CD4-positive, alpha-beta T cell treated with Interleukin-6 at 100 ng/mL for 8 hours (primary cell): ENCODE measurements at regions not wholly inside any gene's neighbourhood (a gene's known extent, or its start where the extent isn't known, plus 50 kb on each side); places are given as distances from the start of the nearest gene placed in this dataset.
"Not testable (repeated sequence)": the region's sequence is repeated elsewhere in the genome, so short reads cannot be mapped to it uniquely, and the experiment has no call there.

Source experiments
- DNase-seq: peaks from one replicate; pipeline ENCODE4 v3.0.0-alpha.2; 2020; ENCODE audit warnings: mixed read lengths, low spot score

DNA sequence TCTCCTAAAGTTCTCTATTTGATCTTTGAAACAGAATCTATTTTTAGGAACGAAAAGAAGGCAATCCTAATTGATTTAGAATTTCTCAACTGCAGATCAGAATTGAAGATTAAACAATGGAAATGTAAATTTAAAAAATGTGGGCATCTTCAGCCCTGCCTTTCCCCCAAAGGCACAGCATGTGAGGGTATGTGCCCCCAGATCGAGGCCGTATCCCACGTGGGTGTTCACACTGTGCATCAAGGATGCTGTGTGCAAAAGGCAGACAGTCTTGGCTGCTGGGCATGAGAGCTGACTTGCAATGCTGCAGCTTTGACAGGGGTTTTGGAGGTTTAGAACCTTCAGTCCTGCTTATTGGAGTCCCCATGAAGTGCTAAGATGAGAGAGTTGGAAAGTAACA, 346.3 kb downstream of the VRK1 start:
- no peak for DNase-seq

DNA sequence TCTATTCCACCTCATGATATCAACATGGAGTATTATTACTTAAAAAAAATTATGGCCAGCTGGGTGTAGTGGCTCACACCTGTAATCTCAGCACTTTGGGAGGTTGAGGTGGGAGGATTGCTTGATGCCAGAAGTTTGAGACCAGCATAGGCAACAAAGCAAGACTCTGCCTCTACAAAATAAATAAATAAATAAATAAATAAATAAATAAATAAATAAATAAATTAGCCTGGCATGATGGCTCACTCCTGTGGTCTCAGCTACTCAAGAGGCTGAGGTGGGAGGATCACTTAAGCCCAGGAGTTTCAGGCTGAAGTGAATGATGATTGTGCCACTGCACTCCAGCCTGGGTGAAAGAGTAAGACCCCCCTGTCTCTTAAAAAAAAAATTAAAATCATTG, 350.8 kb downstream of the VRK1 start:
- DNase-seq: not testable (repeated sequence)

DNA sequence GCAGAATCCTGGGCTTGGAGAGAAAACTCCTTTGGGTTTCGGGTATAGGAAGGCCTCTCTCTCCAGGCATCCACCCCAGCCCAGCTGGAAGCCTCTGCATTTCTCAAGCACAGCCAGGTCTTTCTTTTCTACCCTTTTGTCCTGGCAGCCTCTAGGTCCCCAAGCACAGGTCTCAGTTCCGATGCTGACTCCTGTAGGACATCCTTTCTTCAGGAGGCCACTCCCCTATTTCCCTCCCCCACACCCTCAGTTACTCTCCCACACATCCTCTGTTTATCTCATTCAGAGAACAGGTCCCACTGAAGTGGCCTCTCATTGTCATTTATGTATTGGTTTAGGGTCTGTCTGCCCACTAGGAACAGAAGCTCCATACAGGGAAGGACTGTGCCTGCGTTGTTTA, 352.6 kb downstream of the VRK1 start:
- DNase-seq: no peak

DNA sequence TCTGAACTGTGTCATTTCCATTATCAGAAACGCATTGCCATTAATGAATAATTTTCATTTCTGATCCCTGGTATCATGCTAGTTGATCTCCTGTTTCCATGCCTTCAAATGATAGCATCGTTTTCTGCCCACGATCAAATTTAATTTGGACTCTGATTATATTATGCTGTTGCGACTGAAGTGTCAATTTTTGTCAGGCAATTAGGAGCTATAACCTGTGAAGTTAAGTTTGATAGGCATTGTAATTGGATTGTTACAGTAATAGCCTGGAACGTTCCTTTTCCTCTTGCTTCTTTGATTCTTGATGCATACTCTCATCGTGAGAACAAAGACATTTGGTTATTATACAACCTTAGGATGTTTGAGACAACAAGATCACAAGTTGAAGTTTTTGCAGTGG, 356.3 kb downstream of the VRK1 start:
- no peak for DNase-seq

DNA sequence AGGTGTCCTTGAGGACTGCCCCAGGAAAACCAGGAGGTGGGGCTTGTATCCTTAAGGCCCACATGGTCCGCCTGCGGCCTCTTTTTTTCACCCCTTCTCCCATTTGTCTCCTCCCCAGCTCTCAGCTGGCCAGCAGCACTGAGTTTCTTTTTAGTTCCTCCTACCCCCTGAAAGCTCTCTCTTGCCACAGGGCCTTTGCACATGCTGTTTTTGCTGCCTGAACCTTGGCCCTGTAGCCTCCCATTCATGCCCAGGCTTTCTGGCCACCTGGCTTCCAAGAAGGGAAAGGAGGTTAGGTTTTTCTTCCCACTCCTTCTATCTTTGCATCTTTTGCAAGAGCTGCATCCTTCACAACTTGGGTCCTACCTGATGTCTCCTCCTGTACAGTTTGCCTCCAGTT, 358.1 kb downstream of the VRK1 start:
- DNase-seq: no peak

DNA sequence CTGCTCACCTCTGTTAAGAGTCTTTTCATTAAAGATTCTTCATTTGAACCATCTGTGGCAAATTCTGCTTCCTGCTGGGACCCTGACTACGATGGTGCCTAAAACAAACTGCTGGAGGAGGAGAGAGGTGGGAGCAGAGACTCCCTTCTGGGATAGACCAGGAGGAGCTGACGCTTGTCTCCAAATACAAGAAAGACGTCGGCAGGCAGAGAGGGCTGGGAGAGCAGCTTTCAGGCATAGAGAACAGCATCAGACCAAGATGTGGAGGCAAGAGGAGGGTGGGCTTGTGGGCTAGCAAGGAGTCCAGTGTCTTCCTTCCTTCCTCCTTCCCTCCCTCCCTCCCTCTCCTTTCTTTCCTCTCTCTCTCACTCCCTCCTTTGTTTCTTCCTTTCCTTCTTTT, 358.6 kb downstream of the VRK1 start:
- DNase-seq: no peak

DNA sequence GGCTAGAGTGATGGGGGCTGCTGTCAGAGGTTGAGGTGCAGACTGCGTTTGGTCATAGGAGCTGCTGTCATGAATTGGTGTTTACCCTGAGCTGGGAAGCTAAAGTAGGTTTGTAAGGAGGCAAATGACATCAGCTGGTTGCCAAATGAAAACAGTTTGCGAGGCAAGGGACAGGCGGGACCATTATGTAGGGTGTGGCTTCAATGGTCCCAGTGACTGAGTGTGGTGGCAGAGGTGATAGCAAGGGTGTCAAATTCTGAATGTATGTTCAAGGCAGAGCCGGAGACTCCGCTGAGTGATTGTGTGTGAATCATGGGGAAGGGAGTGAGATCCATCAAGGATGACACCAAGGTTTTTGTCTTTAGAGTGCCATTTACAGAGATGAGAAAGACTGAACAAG, 359.5 kb downstream of the VRK1 start:
- DNase-seq: no peak

DNA sequence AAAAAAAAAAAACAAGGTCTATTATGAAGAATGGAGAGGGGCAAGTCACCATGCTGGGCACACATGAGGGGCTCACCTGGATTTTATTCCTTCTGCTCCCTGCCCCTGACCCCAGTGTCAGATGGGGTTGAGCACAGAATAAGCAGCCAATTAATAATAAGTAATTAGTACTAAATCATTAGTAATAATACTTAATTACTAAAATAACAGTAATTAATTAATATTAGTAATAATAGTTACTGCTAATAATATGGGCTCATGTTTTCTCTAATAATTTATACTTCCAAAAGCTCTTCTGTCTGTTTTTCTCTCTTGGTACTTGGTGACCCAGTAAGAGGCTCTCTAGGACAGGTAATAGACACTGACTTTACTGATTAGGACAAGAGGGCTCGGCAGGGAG, 360.9 kb downstream of the VRK1 start:
- DNase-seq: no peak

DNA sequence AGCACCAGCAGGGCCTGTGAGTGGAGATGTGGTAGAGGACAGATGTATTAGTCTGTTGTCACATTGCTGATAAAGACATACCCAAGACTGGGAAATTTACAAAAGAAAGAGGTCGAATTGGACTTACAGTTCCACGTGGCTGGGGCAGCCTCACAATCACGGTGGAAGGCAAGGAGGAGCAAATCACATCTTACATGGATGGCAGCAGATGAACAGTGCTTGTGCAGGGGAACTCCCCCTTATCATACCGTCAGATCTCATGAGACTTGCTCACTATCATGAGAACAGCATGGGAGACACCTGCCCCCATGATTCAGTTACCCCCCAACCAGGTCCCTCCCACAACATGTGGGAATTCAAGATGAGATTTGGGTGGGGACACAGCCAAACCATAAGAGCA, 361.9 kb downstream of the VRK1 start:
- no peak for DNase-seq

DNA sequence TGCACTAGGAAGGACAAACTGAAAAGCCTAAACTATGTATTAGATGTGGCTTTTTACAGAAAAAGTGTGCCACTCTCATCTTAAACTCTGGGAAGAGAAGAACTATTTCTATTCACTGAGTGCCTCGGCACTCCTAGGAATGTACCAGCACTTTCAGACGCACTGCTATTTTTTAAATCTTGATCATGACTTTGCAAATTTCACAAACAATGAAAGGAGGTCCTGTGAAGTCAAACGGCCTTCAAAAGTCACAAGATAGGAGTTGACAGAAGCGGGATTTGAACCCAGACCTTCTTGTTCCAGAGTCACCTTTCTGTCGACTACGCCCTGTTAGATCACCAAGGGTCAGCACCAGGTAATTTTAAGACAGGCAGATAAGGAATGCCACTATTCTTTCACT, 365.4 kb downstream of the VRK1 start:
- no peak for DNase-seq

DNA sequence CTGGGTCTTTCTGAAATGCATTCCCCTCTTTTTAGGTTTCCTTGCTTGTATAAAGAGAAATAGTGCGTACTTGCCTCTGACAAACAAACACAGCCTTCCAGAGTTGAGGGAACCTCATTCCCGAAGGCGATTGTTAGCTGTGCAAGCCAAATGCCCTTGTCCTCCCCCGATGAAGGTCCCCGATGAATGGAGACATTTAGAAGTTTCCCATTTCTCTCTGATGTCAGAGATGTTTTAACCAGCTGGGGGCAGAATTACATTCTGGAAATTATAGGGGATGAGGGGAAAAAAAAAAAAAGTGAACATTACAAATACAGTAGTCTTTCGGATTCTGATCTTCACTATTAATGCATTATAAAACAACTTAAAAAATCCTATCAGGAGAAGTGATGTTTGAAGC, 366.8 kb downstream of the VRK1 start:
- DNase-seq: no peak

DNA sequence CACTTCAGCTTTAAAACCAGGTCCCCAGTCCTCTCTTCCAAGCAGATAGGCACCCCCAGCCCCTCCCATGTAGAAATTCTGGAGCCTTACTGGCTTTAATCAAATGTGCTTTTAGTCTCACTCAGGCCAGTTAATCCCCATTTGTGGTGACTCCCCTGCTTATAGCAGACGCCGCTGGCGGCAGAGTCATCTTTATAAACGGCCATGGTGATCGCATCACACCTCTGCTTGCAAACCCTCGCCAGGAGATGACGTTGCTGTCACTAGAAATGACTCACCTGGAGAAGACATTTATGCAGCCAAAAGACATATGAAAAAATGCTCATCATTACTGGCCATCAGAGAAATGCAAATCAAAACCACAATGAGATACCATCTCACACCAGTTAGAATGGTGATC, 369.3 kb downstream of the VRK1 start:
- DNase-seq: no peak

DNA sequence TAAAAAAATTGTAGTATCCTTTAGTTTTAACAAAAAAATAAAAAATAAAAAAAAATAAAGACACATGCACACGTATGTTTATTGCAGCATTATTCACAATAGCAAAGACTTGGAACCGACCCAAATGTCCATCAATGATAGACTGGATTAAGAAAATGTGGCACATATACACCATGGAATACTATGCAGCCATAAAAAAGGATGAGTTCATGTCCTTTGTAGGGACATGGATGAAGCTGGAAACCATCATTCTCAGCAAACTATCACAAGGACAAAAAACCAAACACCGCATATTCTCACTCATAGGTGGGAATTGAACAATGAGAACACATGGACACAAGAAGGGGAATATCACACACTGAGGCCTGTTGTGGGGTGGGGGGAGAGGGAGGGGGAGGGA, 370.4 kb downstream of the VRK1 start:
- not testable (repeated sequence) for DNase-seq

DNA sequence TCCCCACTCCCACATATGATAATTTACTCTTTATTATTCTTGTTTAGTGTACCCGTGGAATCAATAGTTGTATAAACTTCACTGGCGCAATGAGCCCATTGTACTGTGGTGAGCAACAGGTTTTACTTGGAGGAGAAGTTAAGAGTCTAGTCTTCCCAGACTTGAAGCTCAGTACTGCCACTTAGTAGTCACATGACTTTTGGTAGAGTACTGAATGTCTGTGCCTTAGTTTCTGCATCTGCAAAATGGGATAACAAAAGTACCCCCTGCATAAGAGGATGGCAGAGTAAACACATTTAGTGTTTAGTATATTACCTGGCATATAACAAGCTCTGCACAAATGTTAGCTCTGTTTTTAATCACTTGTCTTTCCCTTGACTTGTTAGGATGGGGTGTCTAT, 375.5 kb downstream of the VRK1 start:
- DNase-seq: no peak

DNA sequence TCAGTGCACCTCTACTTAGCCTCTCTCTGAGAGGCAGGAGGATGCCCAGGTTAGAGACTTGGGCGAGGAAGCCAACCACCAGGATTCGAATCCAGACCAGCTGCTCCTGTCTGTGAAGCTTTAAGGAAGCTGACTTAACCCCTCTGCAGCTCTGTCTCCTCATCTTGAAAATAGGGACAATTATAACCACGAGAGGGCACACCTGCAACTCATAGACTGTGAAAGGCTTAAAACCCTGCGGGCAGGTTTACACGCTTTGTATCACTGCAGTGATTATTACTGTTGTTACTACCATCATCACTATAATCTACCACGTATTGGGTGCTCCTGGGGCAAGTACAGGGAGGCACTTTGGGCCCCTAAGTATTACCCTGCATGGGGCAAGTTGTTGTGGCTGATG, 379.8 kb downstream of the VRK1 start:
- DNase-seq: peak; percentile 52

DNA sequence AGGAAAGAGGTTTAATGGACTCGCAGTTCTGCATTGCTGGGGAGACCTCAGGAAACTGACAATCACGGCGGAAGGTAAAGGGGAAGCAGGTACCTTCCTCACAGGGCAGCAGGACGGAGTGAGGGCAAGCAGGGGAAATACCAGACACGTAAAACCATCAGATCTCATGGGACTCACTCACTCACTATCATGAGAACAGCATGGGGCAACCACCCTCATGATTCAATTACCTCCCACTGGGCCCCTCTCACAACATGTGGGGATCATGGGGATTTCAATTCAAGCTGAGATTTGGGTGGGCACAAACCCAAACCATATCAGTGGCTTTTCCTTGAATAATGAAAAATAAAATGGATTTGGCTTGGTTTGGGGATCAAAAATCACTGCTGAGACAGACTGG, 380.5 kb downstream of the VRK1 start:
- DNase-seq: no peak

DNA sequence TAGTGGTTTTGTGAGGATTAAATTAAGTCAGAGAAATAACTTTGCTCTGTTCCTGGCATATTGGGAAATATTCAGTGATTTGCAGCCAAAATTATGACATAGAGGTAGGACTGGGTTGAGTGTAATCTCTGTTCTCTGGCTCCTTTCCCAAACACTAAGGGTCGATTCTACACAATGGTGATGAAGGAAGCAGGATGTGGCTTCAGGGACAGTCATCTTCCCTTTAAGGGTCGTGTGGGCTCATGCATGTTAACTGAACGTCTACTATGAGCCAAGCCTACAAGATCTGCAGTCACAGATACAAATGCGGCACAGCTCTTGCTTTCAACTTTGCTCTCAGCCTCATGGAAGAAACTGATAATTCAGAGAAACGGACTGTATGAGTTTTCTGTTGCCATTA, 381.6 kb downstream of the VRK1 start:
- DNase-seq: no peak

DNA sequence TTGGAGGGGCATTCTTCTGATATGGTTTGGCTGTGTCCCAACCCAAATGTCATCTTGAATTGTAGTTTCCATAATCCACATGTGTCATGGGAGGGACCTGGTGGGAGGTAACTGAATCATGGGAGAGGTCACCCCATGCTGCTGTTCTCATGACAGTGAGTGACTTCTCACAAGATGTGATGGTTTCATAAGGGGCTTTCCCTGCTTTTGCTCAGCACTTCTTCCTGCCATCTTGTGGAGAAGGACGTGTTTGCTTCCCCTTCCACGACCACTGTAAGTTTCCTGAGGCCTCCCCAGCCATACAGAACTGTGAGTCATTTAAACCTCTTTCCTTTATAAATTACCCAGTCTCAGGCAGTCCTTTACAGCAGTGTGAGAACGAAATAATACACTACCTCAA, 382.4 kb downstream of the VRK1 start:
- no peak for DNase-seq

DNA sequence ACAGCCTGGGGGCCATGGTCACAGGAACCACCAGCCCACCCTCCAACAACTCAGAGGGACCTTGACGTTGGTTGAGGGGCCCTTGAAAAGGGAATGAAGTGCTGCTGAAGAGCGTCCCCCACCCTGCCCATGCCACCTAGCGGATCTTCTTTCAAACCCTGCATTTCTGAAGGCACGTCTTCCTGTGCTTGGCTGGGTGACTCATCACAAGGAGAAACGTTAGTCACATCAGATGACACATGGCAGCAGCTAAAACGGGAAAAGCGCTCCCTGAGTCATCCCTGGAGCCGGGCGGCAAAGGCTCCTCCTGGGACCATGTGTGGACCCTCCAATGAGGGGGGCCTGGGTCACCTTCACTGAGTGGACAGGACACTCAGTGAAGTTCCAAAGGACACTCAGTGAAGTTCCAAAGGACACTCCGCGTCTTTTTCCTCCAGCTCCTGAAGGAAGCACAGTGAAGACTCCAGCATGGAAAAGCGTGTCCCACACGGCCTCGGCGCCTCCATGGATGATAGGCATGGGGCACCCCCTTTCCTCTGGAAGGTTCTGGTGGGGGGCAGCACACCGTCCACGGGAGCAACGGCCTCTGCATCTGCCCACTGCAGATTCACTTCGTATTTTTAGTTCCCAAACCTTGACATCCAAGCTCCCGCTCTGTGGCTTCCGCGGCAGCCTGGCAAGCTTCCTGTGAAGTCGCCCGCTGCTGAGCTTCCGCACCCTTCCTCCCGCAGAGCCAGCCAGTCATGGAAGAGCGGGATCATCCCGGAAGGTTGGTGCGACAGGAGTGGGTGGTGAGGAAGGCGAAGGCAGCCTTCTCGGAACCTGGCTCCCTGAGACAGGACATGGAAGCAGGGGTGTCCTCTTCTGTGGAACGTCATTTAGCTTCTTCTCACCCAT, 383.4 kb downstream of the VRK1 start:
- DNase-seq: no peak

DNA sequence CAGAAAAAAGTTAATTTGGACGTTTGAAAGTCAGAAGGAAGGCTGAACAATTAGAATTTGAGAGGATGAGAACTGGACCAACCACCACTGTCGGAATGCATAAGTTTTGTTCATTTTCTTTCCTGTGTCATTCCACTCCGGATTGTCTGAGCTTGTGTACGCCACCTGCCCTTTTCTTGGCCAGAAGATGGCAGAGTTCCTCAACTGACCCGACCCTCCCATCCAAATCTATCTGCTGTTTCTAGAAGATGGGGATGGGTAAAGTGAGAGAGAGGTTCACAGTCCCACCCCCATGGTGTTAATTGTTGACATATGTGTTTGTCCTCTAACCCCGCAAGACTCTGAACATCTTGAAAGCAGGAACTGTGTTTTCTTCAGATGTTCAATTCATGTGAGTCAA, 388.0 kb downstream of the VRK1 start:
- DNase-seq: peak; percentile 18

DNA sequence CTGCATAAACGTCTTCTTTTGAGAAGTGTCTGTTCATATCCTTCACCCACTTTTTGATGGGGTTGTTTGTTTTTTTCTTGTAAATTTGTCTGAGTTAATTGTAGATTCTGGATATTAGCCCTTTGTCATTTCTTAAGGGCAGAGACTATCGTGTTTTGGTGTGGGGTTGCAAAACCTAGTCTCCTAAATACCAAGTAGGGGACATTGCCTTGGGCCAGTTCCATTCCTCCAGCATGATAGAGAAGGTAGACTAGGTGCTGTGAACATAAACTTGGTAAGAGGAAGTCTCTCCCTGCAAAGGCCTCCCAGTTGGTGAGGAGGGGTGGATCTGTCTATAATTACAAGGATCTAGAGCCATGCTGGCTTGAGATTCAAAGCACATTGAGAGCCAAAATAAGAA, 390.7 kb downstream of the VRK1 start:
- DNase-seq: no peak

DNA sequence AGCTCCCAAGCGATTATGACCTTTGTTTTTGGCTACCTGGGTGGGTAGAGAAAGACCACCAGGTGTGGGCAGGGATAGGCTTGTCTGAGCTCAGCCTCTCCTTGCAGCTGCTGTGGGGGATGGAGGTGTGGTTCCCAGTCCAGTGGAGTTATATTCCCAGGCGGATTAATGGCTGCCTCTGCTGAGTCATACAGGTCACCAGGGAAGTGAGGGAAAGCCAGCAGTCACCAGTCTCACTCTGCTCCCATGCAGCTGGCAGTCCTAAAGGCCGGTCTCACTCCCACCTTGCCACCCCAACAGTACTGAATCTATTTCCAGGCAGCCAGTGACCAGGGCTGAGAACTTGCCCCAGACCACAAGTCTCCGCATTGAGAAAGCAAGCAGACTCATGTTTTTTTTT, 399.2 kb downstream of the VRK1 start:
- DNase-seq: no peak

DNA sequence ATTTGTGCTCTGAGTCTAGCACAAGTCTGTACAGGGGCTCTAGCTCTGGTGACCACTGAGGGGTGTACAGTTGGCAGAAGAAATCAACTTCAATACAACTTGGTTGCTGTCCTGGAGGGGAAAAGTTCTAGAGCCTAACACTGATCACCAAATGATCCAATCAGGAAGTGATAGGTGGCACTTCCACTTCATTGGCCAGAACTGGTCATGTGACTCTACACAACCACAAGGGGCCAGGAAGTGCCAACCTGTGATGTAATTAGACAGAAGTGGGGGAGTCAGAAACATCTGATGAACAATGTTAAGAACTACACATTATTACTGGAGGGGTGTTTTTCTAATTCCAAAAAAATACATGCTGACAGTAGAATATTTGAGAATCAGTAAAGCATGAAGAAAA, 401.6 kb downstream of the VRK1 start:
- DNase-seq: no peak

DNA sequence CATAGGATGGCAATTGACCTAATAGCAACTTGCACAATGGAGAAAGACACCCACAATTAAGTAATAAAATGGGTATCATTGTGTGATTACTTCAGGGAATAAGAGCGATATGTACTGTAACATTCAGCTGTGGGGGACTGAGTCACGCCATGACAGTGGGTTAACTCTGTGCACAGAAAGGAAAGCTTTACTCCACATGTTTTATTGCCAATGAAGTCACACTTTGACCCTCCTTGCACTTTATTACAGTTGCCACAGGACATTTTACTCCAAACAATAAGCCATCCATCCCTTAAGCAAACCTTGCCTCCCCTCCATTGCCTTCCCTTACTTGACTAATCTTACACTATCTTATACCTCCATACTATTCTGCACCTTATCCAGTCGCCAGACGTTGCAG, 403.1 kb downstream of the VRK1 start:
- DNase-seq: no peak
